HEK293T (cell line): ENCODE measurements at regions not wholly inside any gene's neighbourhood (a gene's known extent, or its start where the extent isn't known, plus 50 kb on each side); places are given as distances from the start of the nearest gene placed in this dataset.

Source experiments
- BHLHE40 ChIP-seq: fragments of 450-650 bp; IDR thresholded peaks from 2 replicates; pipeline ENCODE4 v1.6.1; 2016; ENCODE audit warnings: mild to moderate bottlenecking, moderate library complexity, borderline replicate concordance
- ELF4 ChIP-seq: fragments of 450-650 bp; IDR thresholded peaks from 2 replicates; pipeline ENCODE4 v1.6.1; 2017; ENCODE audit warnings: antibody characterized with exemption
- FOXA1 ChIP-seq: fragments of 450-650 bp; IDR thresholded peaks from 2 replicates; pipeline ENCODE4 v1.6.1; 2016; ENCODE audit warnings: mild to moderate bottlenecking
- FOXK2 ChIP-seq: fragments of 450-650 bp; IDR thresholded peaks from 2 replicates; pipeline ENCODE4 v1.6.1; 2016; ENCODE audit warnings: mild to moderate bottlenecking
- FOXM1 ChIP-seq: fragments of 450-650 bp; IDR thresholded peaks from 2 replicates; pipeline ENCODE4 v1.6.1; 2017; ENCODE audit warnings: mild to moderate bottlenecking, borderline replicate concordance
- L3MBTL2 ChIP-seq: fragments of 450-650 bp; conservative IDR thresholded peaks from 2 replicates; pipeline ENCODE4 v1.6.1; 2016; ENCODE audit warnings: mild to moderate bottlenecking
- PKNOX1 ChIP-seq: fragments of 450-650 bp; IDR thresholded peaks from 2 replicates; pipeline ENCODE4 v1.6.1; 2016
- SP1 ChIP-seq: fragments of 450-650 bp; IDR thresholded peaks from 2 replicates; pipeline ENCODE4 v1.6.1; 2017
- SUZ12 ChIP-seq: fragments of 450-650 bp; IDR thresholded peaks from 2 replicates; pipeline ENCODE4 v1.6.1; 2016; ENCODE audit warnings: mild to moderate bottlenecking
- TARDBP ChIP-seq: fragments of 450-650 bp; IDR thresholded peaks from 2 replicates; pipeline ENCODE4 v1.6.1; 2016
- ZNF384 ChIP-seq: fragments of 450-650 bp; IDR thresholded peaks from 2 replicates; pipeline ENCODE4 v1.6.1; 2016

GRCh38 chr16:85251225-85251760 lies 139.0 kb upstream of the CIBAR2 start:
- TF ChIP-seq SUZ12 (no peak), BHLHE40 (no peak), FOXM1 (no peak), FOXA1 (no peak), SP1 (no peak), ELF4 (no peak), ZNF384 (no peak), PKNOX1 (no peak), L3MBTL2 (no peak), FOXK2 (no peak), TARDBP (no peak)
